ENCODE measurements at regions not wholly inside any gene's neighbourhood (a gene's known extent, or its start where the extent isn't known, plus 50 kb on each side); places are given as distances from the start of the nearest gene placed in this dataset.

- TF ChIP-seq ZNF274 (IDR thresholded peaks at IDR 0.05; ENCODE audit: low read depth, low read length) (no peak), POLR2AphosphoS5 (IDR thresholded peaks at IDR 0.05; ENCODE audit: low read depth, low read length) (no peak), CTCF (IDR thresholded peaks at IDR 0.05 in 2 of 3, conservative IDR thresholded peaks at IDR 0.05 in 1 of 3; ENCODE audit: borderline replicate concordance in 1 of 3, insufficient read depth in 1 of 3, low read depth in 2 of 3, low read length in 2 of 3) (no peak), POLR2A (IDR thresholded peaks at IDR 0.05; ENCODE audit: borderline replicate concordance, extremely low read depth, insufficient read depth, insufficient read length) (no peak), CEBPB (IDR thresholded peaks at IDR 0.05; ENCODE audit: low read depth) (no peak), EZH2phosphoT487 (IDR thresholded peaks at IDR 0.05; ENCODE audit: borderline replicate concordance) (no peak), RAD21 (IDR thresholded peaks at IDR 0.05; ENCODE audit: low read depth) (no peak), REST (IDR thresholded peaks at IDR 0.05; ENCODE audit: low read depth) (no peak), EZH2 (IDR thresholded peaks at IDR 0.05) (no peak), JUND (IDR thresholded peaks at IDR 0.05) (no peak), MAX (IDR thresholded peaks at IDR 0.05) (no peak), ZFX (IDR thresholded peaks at IDR 0.05) (no peak), ZBTB33 (IDR thresholded peaks at IDR 0.05; ENCODE audit: extremely low read depth, insufficient replicate concordance, low read length) (no peak)
Measured at GRCh38 chr16:10262377-10263132, 80.3 kb upstream of the GRIN2A start.
